ENCODE measurements at regions not wholly inside any gene's neighbourhood (a gene's known extent, or its start where the extent isn't known, plus 50 kb on each side); places are given as distances from the start of the nearest gene placed in this dataset.

DNA sequence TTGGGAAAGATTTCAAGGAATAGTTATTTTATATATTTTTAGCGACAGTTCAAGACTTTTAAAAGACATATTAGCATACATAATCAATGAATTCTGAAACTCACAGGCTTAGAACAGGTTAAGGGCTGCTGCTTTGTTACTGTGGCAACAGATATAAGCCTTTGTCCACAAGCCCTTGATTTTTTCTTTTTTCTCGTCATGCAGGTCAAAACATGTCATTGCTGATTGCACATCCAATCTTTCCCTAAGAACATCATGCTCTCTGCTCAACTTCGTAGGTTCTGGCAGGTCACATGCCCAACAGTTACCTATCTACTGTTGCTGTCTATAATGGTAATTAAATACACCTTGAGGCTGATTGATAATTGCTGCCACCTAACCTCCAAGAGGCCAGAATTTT is 172.5 kb upstream of the PTPRD start:
- Histone ChIP-seq H3K4me1 (ENCODE audit: insufficient read depth) (no peaks in the 10 kb centered on the region), H3K36me3 (ENCODE audit: low read depth) (no peaks in the 10 kb centered on the region), H3K79me2 (ENCODE audit: insufficient read depth) (no peaks in the 10 kb centered on the region), H3K27ac (no peak overlapping the region), H3K9me2 (ENCODE audit: insufficient read depth) (no peaks in the 10 kb centered on the region), H2AFZ (no peak overlapping the region), H3F3A (ENCODE audit: insufficient read depth) (no peaks in the 10 kb centered on the region), H4K20me1 (ENCODE audit: insufficient read depth) (no peaks in the 10 kb centered on the region), H3K9ac (no peak overlapping the region), H3K4me3 (no peak overlapping the region), H3K27me3 (replicated peaks; ENCODE audit: insufficient read depth) (no peaks in the 10 kb centered on the region), H3K9me3 (ENCODE audit: low read depth) (no peaks in the 10 kb centered on the region), H3K4me2 (ENCODE audit: unreplicated experiment) (no peak overlapping the region)
- DNase-seq: no peak
- in situ Hi-C loops (cut with MboI): no loop called here
- 8 to 14% methylated on average over 3 of the region's 3 CpGs for WGBS, 2 experiments (ENCODE audit: low coverage in 1 of 2, low lambda C conversion rate in 2 of 2, missing lambda C conversion rate in 2 of 2)
- no peak for TF ChIP-seq EZH2 (IDR thresholded peaks at IDR 0.05; ENCODE audit: insufficient read depth, poor library complexity, severe bottlenecking)
- no peak for TF ChIP-seq EZH2phosphoT487 (IDR thresholded peaks at IDR 0.05; ENCODE audit: insufficient read depth, low read depth)

DNA sequence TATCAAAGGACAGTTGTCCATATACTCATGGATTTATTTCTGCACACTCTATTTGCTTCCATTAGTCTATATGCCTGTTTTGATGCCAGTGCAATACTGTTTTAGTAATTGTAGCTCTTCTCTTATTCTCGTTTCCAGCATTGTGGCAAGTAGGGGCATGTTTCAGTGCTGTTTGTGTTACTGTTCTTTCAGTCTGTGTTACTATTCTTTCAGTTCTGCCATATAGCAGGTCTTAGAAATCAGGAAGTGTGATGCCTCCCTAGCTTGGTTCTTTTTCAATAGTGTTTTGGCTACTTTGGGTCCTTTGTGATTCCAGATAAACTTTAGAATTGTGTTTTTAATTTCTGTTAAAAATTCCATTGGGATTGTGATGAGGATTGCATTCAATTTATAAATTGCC is 180.5 kb upstream of the PTPRD start:
- no peaks in the 10 kb centered on the region for H3F3A ChIP-seq (ENCODE audit: insufficient read depth)
- in situ Hi-C loops (cut with MboI): no loop called here
- no peak overlapping the region for H3K4me2 ChIP-seq (ENCODE audit: unreplicated experiment)
- H2AFZ ChIP-seq: no peak overlapping the region
- H3K36me3 ChIP-seq (ENCODE audit: low read depth): no peaks in the 10 kb centered on the region
- no peak for DNase-seq
- no peaks in the 10 kb centered on the region for H3K4me1 ChIP-seq (ENCODE audit: insufficient read depth)
- no peaks in the 10 kb centered on the region for H3K27me3 ChIP-seq (replicated peaks; ENCODE audit: insufficient read depth)
- no peak for TF ChIP-seq EZH2phosphoT487 (IDR thresholded peaks at IDR 0.05; ENCODE audit: insufficient read depth, low read depth)
- TF ChIP-seq EZH2 (IDR thresholded peaks at IDR 0.05; ENCODE audit: insufficient read depth, poor library complexity, severe bottlenecking): no peak
- no peak overlapping the region for H3K4me3 ChIP-seq
- no peak overlapping the region for H3K27ac ChIP-seq
- H4K20me1 ChIP-seq (ENCODE audit: insufficient read depth): no peaks in the 10 kb centered on the region
- no peak overlapping the region for H3K9ac ChIP-seq
- no peaks in the 10 kb centered on the region for H3K9me2 ChIP-seq (ENCODE audit: insufficient read depth)
- 0 to 3% methylated on average over 1 of the region's 1 CpG for WGBS, 2 experiments (ENCODE audit: low coverage in 1 of 2, low lambda C conversion rate in 2 of 2, missing lambda C conversion rate in 2 of 2)
- no peaks in the 10 kb centered on the region for H3K79me2 ChIP-seq (ENCODE audit: insufficient read depth)
- H3K9me3 ChIP-seq (ENCODE audit: low read depth): no peaks in the 10 kb centered on the region

GRCh38 chr9:10804486-10804885 is 191.7 kb upstream of the PTPRD start:
- DNase-seq: no peak

GRCh38 chr9:10806868-10807267 is 194.1 kb upstream of the PTPRD start:
- DNase-seq: no peak
- Histone ChIP-seq H3K9ac (no peak overlapping the region), H3K4me1 (ENCODE audit: insufficient read depth) (no peaks in the 10 kb centered on the region), H3K9me2 (ENCODE audit: insufficient read depth) (no peaks in the 10 kb centered on the region), H2AFZ (no peak overlapping the region), H3K4me3 (no peak overlapping the region), H3K27ac (no peak overlapping the region), H4K20me1 (ENCODE audit: insufficient read depth) (no peaks in the 10 kb centered on the region), H3K27me3 (replicated peaks; ENCODE audit: insufficient read depth) (no peaks in the 10 kb centered on the region), H3F3A (ENCODE audit: insufficient read depth) (no peaks in the 10 kb centered on the region), H3K79me2 (ENCODE audit: insufficient read depth) (no peaks in the 10 kb centered on the region), H3K9me3 (ENCODE audit: low read depth) (no peaks in the 10 kb centered on the region), H3K36me3 (ENCODE audit: low read depth) (no peaks in the 10 kb centered on the region), H3K4me2 (ENCODE audit: unreplicated experiment) (no peak overlapping the region)
- in situ Hi-C loops (cut with MboI): no loop called here
- TF ChIP-seq EZH2 (IDR thresholded peaks at IDR 0.05; ENCODE audit: insufficient read depth, poor library complexity, severe bottlenecking) (no peak), EZH2phosphoT487 (IDR thresholded peaks at IDR 0.05; ENCODE audit: insufficient read depth, low read depth) (no peak)
- WGBS, 2 experiments (ENCODE audit: low coverage in 1 of 2, low lambda C conversion rate in 2 of 2, missing lambda C conversion rate in 2 of 2): 4% methylated on average over 3 of the region's 3 CpGs

More at GRCh38 chr9:10804486-10804885, 191.7 kb upstream of the PTPRD start:
- in situ Hi-C loops (cut with MboI): no loop called here
- Histone ChIP-seq H3K27ac (no peak overlapping the region), H3K4me1 (ENCODE audit: insufficient read depth) (no peaks in the 10 kb centered on the region), H3K9ac (no peak overlapping the region), H3K79me2 (ENCODE audit: insufficient read depth) (no peaks in the 10 kb centered on the region), H3K36me3 (ENCODE audit: low read depth) (no peaks in the 10 kb centered on the region), H3K27me3 (replicated peaks; ENCODE audit: insufficient read depth) (no peaks in the 10 kb centered on the region), H2AFZ (no peak overlapping the region), H3K4me3 (no peak overlapping the region), H3K9me3 (ENCODE audit: low read depth) (no peaks in the 10 kb centered on the region), H3K4me2 (ENCODE audit: unreplicated experiment) (no peak overlapping the region), H3F3A (ENCODE audit: insufficient read depth) (no peaks in the 10 kb centered on the region), H3K9me2 (ENCODE audit: insufficient read depth) (no peaks in the 10 kb centered on the region), H4K20me1 (ENCODE audit: insufficient read depth) (no peaks in the 10 kb centered on the region)
- 7 to 15% methylated on average over 2 of the region's 2 CpGs for WGBS, 2 experiments (ENCODE audit: low coverage in 1 of 2, low lambda C conversion rate in 2 of 2, missing lambda C conversion rate in 2 of 2)
- TF ChIP-seq EZH2phosphoT487 (IDR thresholded peaks at IDR 0.05; ENCODE audit: insufficient read depth, low read depth) (no peak), EZH2 (IDR thresholded peaks at IDR 0.05; ENCODE audit: insufficient read depth, poor library complexity, severe bottlenecking) (no peak)

DNA sequence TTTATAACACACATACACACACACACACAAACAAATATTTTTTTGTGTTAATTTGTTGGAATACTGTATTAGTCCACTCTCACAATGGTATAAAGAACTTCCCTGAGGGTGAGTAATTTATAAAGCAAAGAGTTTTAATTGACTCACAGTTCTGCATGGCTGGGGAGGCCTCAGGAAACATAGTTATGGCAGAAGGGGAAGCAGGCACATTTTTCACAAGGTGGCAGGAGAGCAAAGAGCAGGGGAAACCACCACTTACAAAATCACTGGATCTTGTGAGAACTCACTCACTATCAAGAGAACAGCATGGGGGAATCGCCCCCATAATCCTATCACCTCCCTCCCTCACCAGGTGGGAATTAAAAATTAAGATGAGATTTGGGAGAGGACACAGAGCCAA is 205.4 kb upstream of the PTPRD start:
- Histone ChIP-seq H3K79me2 (ENCODE audit: insufficient read depth) (no peaks in the 10 kb centered on the region), H3K27me3 (replicated peaks; ENCODE audit: insufficient read depth) (no peaks in the 10 kb centered on the region), H3K4me1 (ENCODE audit: insufficient read depth) (no peaks in the 10 kb centered on the region), H3K36me3 (ENCODE audit: low read depth) (no peaks in the 10 kb centered on the region), H3K4me3 (no peak overlapping the region), H3K9me2 (ENCODE audit: insufficient read depth) (no peaks in the 10 kb centered on the region), H4K20me1 (ENCODE audit: insufficient read depth) (no peaks in the 10 kb centered on the region), H3K4me2 (ENCODE audit: unreplicated experiment) (no peak overlapping the region), H3K9ac (no peak overlapping the region), H3F3A (ENCODE audit: insufficient read depth) (no peaks in the 10 kb centered on the region), H3K9me3 (ENCODE audit: low read depth) (no peaks in the 10 kb centered on the region), H2AFZ (no peak overlapping the region), H3K27ac (no peak overlapping the region)
- TF ChIP-seq EZH2 (IDR thresholded peaks at IDR 0.05; ENCODE audit: insufficient read depth, poor library complexity, severe bottlenecking) (no peak), EZH2phosphoT487 (IDR thresholded peaks at IDR 0.05; ENCODE audit: insufficient read depth, low read depth) (no peak)
- in situ Hi-C loops (cut with MboI): no loop called here
- WGBS, 2 experiments (ENCODE audit: low coverage in 1 of 2, low lambda C conversion rate in 2 of 2, missing lambda C conversion rate in 2 of 2): 0% methylated on average over 1 of the region's 1 CpG
- DNase-seq: no peak

Measured in GM23248 (cell line).